IMR-90 (cell line): ENCODE measurements at regions not wholly inside any gene's neighbourhood (a gene's known extent, or its start where the extent isn't known, plus 50 kb on each side); places are given as distances from the start of the nearest gene placed in this dataset.

Experiments used
- ATAC-seq: fragments of 200-7000 bp; cut with Tn5 transposase; 2 replicates; pipeline ENCODE4 v1.9.1; 2020; ENCODE audit warnings: low read depth, mild to moderate bottlenecking, moderate library complexity
- BruUV-seq: library from RNA; stranded (reverse); fragments of 400-500 nt; replicated peaks from 2 replicates; lab custom pipeline; 2021; lab: Mats Ljungman, UMichigan
- CTCF ChIA-PET: fragments of 300-600 bp; formaldehyde crosslinking; extraction: SDS; loops from one replicate; lab custom pipeline; 2021; ENCODE audit warnings: antibody characterized with exemption; lab: Yijun Ruan, JAX
- POLR2A ChIA-PET: fragments of 300-600 bp; sonication (Branson Sonifier 250); formaldehyde crosslinking; loops from one replicate; lab custom pipeline; 2022; ENCODE audit warnings: antibody characterized with exemption; ENCODE audit not compliant: unreplicated experiment; lab: Charles Lee
- DNase-seq: peaks from one replicate; pipeline ENCODE4 v3.0.0; 2013
- H2AFZ ChIP-seq: replicated peaks from 2 replicates; pipeline ENCODE3; 2013; ENCODE audit warnings: low read length, mild to moderate bottlenecking; ENCODE audit not compliant: poor library complexity
- H2AK5ac ChIP-seq: 2 replicates; pipeline ENCODE4 v1.6.1; 2013; ENCODE audit warnings: low read depth, low read length, inconsistent platforms
- H2AK9ac ChIP-seq: replicated peaks from 2 replicates; pipeline ENCODE3; 2013; ENCODE audit warnings: mild to moderate bottlenecking, low read depth, low read length, moderate library complexity; ENCODE audit not compliant: poor library complexity
- H2BK120ac ChIP-seq: 2 replicates; pipeline ENCODE4 v1.6.1; 2013; ENCODE audit warnings: low read depth, low read length, inconsistent platforms
- H2BK15ac ChIP-seq: 3 replicates; pipeline ENCODE4 v1.6.1; 2013; ENCODE audit warnings: low read depth, low read length, inconsistent platforms
- H2BK20ac ChIP-seq: 2 replicates; pipeline ENCODE4 v1.6.1; 2013; ENCODE audit warnings: low read depth, mild to moderate bottlenecking, inconsistent platforms, low read length, moderate library complexity
- H2BK5ac ChIP-seq: 2 replicates; pipeline ENCODE4 v1.6.1; 2013; ENCODE audit warnings: mild to moderate bottlenecking, low read depth, low read length, inconsistent platforms; ENCODE audit not compliant: poor library complexity, severe bottlenecking
- H3K14ac ChIP-seq: replicated peaks from 2 replicates; pipeline ENCODE4 v1.6.1; 2013; ENCODE audit warnings: low read depth, low read length, inconsistent platforms
- H3K18ac ChIP-seq: 2 replicates; pipeline ENCODE4 v1.6.1; 2013; ENCODE audit warnings: low read depth, low read length, control low read depth
- H3K23ac ChIP-seq: 2 replicates; pipeline ENCODE4 v1.6.1; 2013; ENCODE audit warnings: low read depth, low read length, inconsistent platforms
- H3K27ac ChIP-seq: 2 replicates; pipeline ENCODE4 v1.5.1; 2013; ENCODE audit warnings: mild to moderate bottlenecking, control low read depth, low read length; ENCODE audit not compliant: insufficient read depth
- H3K27me3 ChIP-seq: 2 replicates; pipeline ENCODE4 v1.6.1; 2013; ENCODE audit warnings: low read length; ENCODE audit not compliant: control insufficient read depth, insufficient read depth
- H3K36me3 ChIP-seq: 2 replicates; pipeline ENCODE4 v1.6.1; 2013; ENCODE audit warnings: low read length, mixed read lengths; ENCODE audit not compliant: control insufficient read depth, insufficient read depth
- H3K4ac ChIP-seq: 2 replicates; pipeline ENCODE4 v1.6.1; 2013; ENCODE audit warnings: low read depth, low read length, inconsistent platforms
- H3K4me1 ChIP-seq: 2 replicates; pipeline ENCODE4 v1.6.1; 2013; ENCODE audit warnings: low read length, mixed read lengths; ENCODE audit not compliant: control insufficient read depth, insufficient read depth
- H3K4me2 ChIP-seq: 2 replicates; pipeline ENCODE4 v1.6.1; 2013; ENCODE audit warnings: low read depth, mild to moderate bottlenecking, control low read depth, low read length, moderate library complexity
- H3K4me3 ChIP-seq: 2 replicates; pipeline ENCODE4 v1.5.1; 2013; ENCODE audit warnings: low read depth, mild to moderate bottlenecking, control low read depth, low read length, moderate library complexity; ENCODE audit not compliant: insufficient read depth
- H3K56ac ChIP-seq: 2 replicates; pipeline ENCODE4 v1.6.1; 2013; ENCODE audit warnings: low read length, inconsistent platforms; ENCODE audit not compliant: insufficient read depth; ENCODE audit errors: extremely low read depth
- H3K79me1 ChIP-seq, 2 experiments: 2 replicates each; pipeline ENCODE4 v1.6.1; 2013; ENCODE audit warnings: low read length in 2 of 2, inconsistent platforms in 1 of 2, low read depth in 1 of 2
- H3K9ac ChIP-seq: 2 replicates; pipeline ENCODE4 v1.6.1; 2013; ENCODE audit warnings: low read depth, low read length, control low read depth
- H3K9me1 ChIP-seq: 2 replicates; pipeline ENCODE4 v1.6.1; 2013; ENCODE audit warnings: low read length, inconsistent platforms; ENCODE audit not compliant: insufficient read depth
- H3K9me3 ChIP-seq: 2 replicates; pipeline ENCODE4 v1.6.1; 2013; ENCODE audit warnings: low read length; ENCODE audit not compliant: control insufficient read depth, insufficient read depth
- H4K20me1 ChIP-seq: 2 replicates; pipeline ENCODE4 v1.6.1; 2013; ENCODE audit warnings: low read length, inconsistent platforms; ENCODE audit not compliant: insufficient read depth
- H4K5ac ChIP-seq: 2 replicates; pipeline ENCODE4 v1.6.1; 2013; ENCODE audit warnings: mild to moderate bottlenecking, low read depth, low read length, control low read depth
- H4K8ac ChIP-seq, 2 experiments: 2 replicates each; pipeline ENCODE4 v1.6.1; 2013; ENCODE audit warnings: low read depth in 2 of 2, low read length in 2 of 2, control low read depth in 1 of 2, inconsistent platforms in 1 of 2
- H4K91ac ChIP-seq: 2 replicates; pipeline ENCODE4 v1.6.1; 2013; ENCODE audit warnings: low read depth, low read length, inconsistent platforms; ENCODE audit not compliant: insufficient read depth
- CEBPB ChIP-seq: IDR thresholded peaks from 2 replicates; pipeline ENCODE4 v1.6.1; 2012; ENCODE audit warnings: low read depth, low read length, improper control_type of control experiment
- CHD1 ChIP-seq: IDR thresholded peaks from 2 replicates; pipeline ENCODE4 v1.6.1; 2012; ENCODE audit warnings: low read depth, low read length, improper control_type of control experiment
- MAZ ChIP-seq: IDR thresholded peaks from 2 replicates; pipeline ENCODE4 v1.6.1; 2012; ENCODE audit warnings: low read depth, mild to moderate bottlenecking, low read length, improper control_type of control experiment, moderate library complexity, borderline replicate concordance
- MXI1 ChIP-seq: IDR thresholded peaks from 2 replicates; pipeline ENCODE4 v1.6.1; 2012; ENCODE audit warnings: low read depth, mild to moderate bottlenecking, low read length, moderate library complexity, borderline replicate concordance
- POLR2A ChIP-seq: IDR thresholded peaks from 2 replicates; pipeline ENCODE4 v1.6.1; 2012; ENCODE audit warnings: mild to moderate bottlenecking, low read depth, low read length
- RAD21 ChIP-seq: IDR thresholded peaks from 2 replicates; pipeline ENCODE4 v1.6.1; 2012; ENCODE audit warnings: low read length, improper control_type of control experiment
- RCOR1 ChIP-seq: IDR thresholded peaks from 2 replicates; pipeline ENCODE4 v1.6.1; 2012; ENCODE audit warnings: mild to moderate bottlenecking, low read length, improper control_type of control experiment; ENCODE audit not compliant: insufficient replicate concordance
- RFX5 ChIP-seq: IDR thresholded peaks from 2 replicates; pipeline ENCODE4 v1.8.0; 2012; ENCODE audit warnings: low read depth, mild to moderate bottlenecking, low read length, moderate library complexity
- SMC3 ChIP-seq: fragments of 150-350 bp; IDR thresholded peaks from 2 replicates; pipeline ENCODE4 v1.6.1; 2016; ENCODE audit warnings: low read depth, mild to moderate bottlenecking, antibody characterized with exemption, low read length, moderate library complexity
- WGBS, 2 experiments: methylation state at CpG; one replicate each; pipeline versions ENCODE4 v1.1.5 to v1.1.7; 2013; ENCODE audit warnings: missing lambda C conversion rate in 2 of 2; ENCODE audit not compliant: insufficient read length in 1 of 2; ENCODE audit errors: extremely low coverage in 2 of 2; 5-methylcytosine and 5-hydroxymethylcytosine counted together
- dilution Hi-C: fragments of 300-500 bp; cut with HindIII; formaldehyde crosslinking; loops from one replicate; pipeline ENCODE4 v1.14.3; 2018; ENCODE audit warnings: low sequenced_read_pairs; ENCODE audit not compliant: unreplicated experiment
- in situ Hi-C: fragments of 300-500 bp; cut with MboI; formaldehyde crosslinking; loops from 3 replicates; pipeline ENCODE4 v1.14.3; 2019; ENCODE audit warnings: low sequenced_read_pairs, inconsistent platforms, mixed read lengths
- intact Hi-C: fragments of 100-400 bp; cut with micrococcal nuclease; formaldehyde crosslinking; loops from 2 replicates; pipeline ENCODE4 v1.10.0; 2022
- TF ChIP-seq, protein P1 (sequence below): fragments of 150-350 bp; IDR thresholded peaks from 2 replicates; pipeline ENCODE4 v1.6.1; 2016; ENCODE audit warnings: low read depth, mild to moderate bottlenecking, low read length, moderate library complexity, borderline replicate concordance

- Histone ChIP-seq H3K18ac (peak overlapping the region; percentile 45; the same call in 1 of the 2 replicates), H2AFZ (no peak overlapping the region), H4K5ac (peak overlapping the region; percentile 20; the same call in 1 of the 2 replicates), H3K79me1 (no peaks in the 10 kb centered on the region), H3K9me1 (peaks cover 3% of the 10 kb centered on the region; the same call in 1 of the 2 replicates), H2BK20ac (no peak overlapping the region), H3K9ac (no peak overlapping the region), H4K20me1 (no peaks in the 10 kb centered on the region), H2BK5ac (no peak overlapping the region), H4K91ac (no peak overlapping the region), H3K4ac (no peak overlapping the region), H3K23ac (0 out of 2 replicates have a peak overlapping the region, but pooled peaks have one; percentile 0), H3K36me3 (no peaks in the 10 kb centered on the region), H3K4me3 (no peak overlapping the region), H3K4me2 (peak overlapping the region; percentile 52; the same call in 1 of the 2 replicates), H2BK15ac (peak overlapping the region; percentile 60; the same call in 1 of the 3 replicates), H2AK5ac (no peak overlapping the region; the same call in 1 of the 2 replicates), H3K9me3 (no peaks in the 10 kb centered on the region), H3K56ac (0 out of 2 replicates have a peak overlapping the region, but pooled peaks have one; percentile 24), H2AK9ac (no peak overlapping the region), H3K14ac (peak overlapping the region; percentile 91; the same call in 1 of the 2 replicates), H3K4me1 (peaks cover 4% of the 10 kb centered on the region), H3K27ac (no peak overlapping the region), H2BK120ac (peak overlapping the region; percentile 46; the same call in 1 of the 2 replicates), H3K27me3 (no peaks in the 10 kb centered on the region), H4K8ac (peak overlapping the region in 1 of 2 experiments; percentile 30; a peak in 1 of 4 replicates)
- intact Hi-C loops (no loop called here), dilution Hi-C loops (no loop called here), in situ Hi-C loops (no loop called here)
- DNase-seq, result no peak
- ATAC-seq, result peak; percentile 21; the same call in 1 of the 2 replicates
- ChIA-PET POLR2A (no interaction called here), CTCF (interaction anchor here (1.3 kb wide), 1 partner anchor 20 kb away, joined by 3 read pairs; no protein-coding TSS in a partner anchor)
- TF ChIP-seq RCOR1 (no peak), SMC3 (no peak), MXI1 (no peak), RAD21 (no peak), POLR2A (no peak), CEBPB (no peak), MAZ (no peak), RFX5 (no peak), CHD1 (no peak)
- TF ChIP-seq, protein P1, sequence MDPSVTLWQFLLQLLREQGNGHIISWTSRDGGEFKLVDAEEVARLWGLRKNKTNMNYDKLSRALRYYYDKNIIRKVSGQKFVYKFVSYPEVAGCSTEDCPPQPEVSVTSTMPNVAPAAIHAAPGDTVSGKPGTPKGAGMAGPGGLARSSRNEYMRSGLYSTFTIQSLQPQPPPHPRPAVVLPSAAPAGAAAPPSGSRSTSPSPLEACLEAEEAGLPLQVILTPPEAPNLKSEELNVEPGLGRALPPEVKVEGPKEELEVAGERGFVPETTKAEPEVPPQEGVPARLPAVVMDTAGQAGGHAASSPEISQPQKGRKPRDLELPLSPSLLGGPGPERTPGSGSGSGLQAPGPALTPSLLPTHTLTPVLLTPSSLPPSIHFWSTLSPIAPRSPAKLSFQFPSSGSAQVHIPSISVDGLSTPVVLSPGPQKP, result no peak
- BruUV-seq, result no TSS peak
- no CpG with 5 or more reads among the region's 2 CpGs for WGBS, 2 experiments
Observed at GRCh38 chr11:86136538-86136937, 67.7 kb upstream of the PICALM start.
